ENCODE measurements at regions not wholly inside any gene's neighbourhood (a gene's known extent, or its start where the extent isn't known, plus 50 kb on each side); places are given as distances from the start of the nearest gene placed in this dataset.

DNA sequence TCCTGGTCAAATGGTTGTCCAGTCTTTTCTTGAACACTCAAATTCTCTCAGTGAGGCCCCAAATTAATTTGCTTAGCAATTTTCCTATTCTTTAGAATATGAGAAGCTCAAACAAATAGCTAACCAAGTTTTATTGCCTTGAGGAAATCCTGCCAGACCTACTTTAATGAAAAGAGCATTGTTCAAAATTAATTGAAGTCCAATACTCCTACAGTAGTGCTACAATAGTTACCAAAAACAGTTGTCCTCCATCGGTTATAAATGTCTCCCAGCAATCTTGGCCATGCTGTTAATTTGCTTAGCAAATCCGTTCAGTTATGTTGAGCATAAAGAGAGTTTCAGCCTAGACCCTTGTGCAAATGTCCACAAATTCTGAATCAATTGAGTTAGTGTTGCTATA, 112.9 kb downstream of the MAB21L3 start:
- Histone ChIP-seq H3K9me2 (replicated peaks; ENCODE audit: insufficient read depth, low read length) (no peaks in the 10 kb centered on the region), H3K9me3 (replicated peaks; ENCODE audit: insufficient read depth, low read length) (no peaks in the 10 kb centered on the region), H4K20me1 (ENCODE audit: insufficient read depth, low read length) (no peaks in the 10 kb centered on the region), H3K4me1 (ENCODE audit: low read length) (no peaks in the 10 kb centered on the region), H3K36me3 (replicated peaks; ENCODE audit: insufficient read depth, low read length) (no peaks in the 10 kb centered on the region), H3F3A (ENCODE audit: insufficient read depth, low read length) (no peaks in the 10 kb centered on the region), H3K4me2 (ENCODE audit: low read depth, low read length) (no peak overlapping the region), H3K27ac (ENCODE audit: low read length) (no peak overlapping the region), H2AFZ (ENCODE audit: low read length) (no peak overlapping the region), H3K27me3 (replicated peaks; ENCODE audit: insufficient read depth, low read length) (no peaks in the 10 kb centered on the region), H3K79me2 (ENCODE audit: low read length) (no peaks in the 10 kb centered on the region), H3K9ac (ENCODE audit: low read length) (no peak overlapping the region), H3K4me3 (ENCODE audit: low read length) (no peak overlapping the region)
- no peak for DNase-seq
- no peak for TF ChIP-seq EZH2phosphoT487 (IDR thresholded peaks at IDR 0.05; ENCODE audit: low read length)
- no peak for TF ChIP-seq EZH2 (optimal IDR thresholded peaks at IDR 0.05; ENCODE audit: low read depth, low read length)
- TF ChIP-seq CTCF (IDR thresholded peaks at IDR 0.05; ENCODE audit: low read length), result no peak

DNA sequence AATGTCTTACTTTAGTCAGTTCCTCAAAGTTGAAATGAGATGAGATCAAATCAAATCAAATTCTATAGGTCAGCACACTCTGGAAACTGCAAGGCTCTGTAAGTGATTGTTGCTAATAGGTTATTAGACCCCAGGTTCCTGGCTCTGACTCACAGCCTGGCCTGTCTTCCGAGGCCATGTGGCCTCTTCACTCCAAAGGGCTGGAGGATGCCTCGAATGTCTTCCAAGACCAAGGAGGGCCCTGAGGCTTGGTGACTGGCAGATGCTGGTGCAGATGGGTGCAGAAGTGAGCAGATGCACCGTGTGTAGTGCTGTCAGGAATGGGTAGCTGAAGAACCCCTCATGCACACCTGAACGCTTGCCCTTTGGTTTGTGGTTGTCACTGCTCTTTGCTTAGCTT, 113.4 kb downstream of the MAB21L3 start:
- H3K9me2 ChIP-seq (replicated peaks; ENCODE audit: insufficient read depth, low read length), result no peaks in the 10 kb centered on the region
- no peaks in the 10 kb centered on the region for H3K9me3 ChIP-seq (replicated peaks; ENCODE audit: insufficient read depth, low read length)
- H3K79me2 ChIP-seq (ENCODE audit: low read length), result no peaks in the 10 kb centered on the region
- no peak overlapping the region for H3K9ac ChIP-seq (ENCODE audit: low read length)
- TF ChIP-seq EZH2 (optimal IDR thresholded peaks at IDR 0.05; ENCODE audit: low read depth, low read length) (no peak), CTCF (IDR thresholded peaks at IDR 0.05; ENCODE audit: low read length) (no peak), EZH2phosphoT487 (IDR thresholded peaks at IDR 0.05; ENCODE audit: low read length) (no peak)
- no peaks in the 10 kb centered on the region for H3K27me3 ChIP-seq (replicated peaks; ENCODE audit: insufficient read depth, low read length)
- H3K36me3 ChIP-seq (replicated peaks; ENCODE audit: insufficient read depth, low read length), result no peaks in the 10 kb centered on the region
- no peak overlapping the region for H3K4me2 ChIP-seq (ENCODE audit: low read depth, low read length)
- no peaks in the 10 kb centered on the region for H3F3A ChIP-seq (ENCODE audit: insufficient read depth, low read length)
- DNase-seq, result no peak
- no peaks in the 10 kb centered on the region for H3K4me1 ChIP-seq (ENCODE audit: low read length)
- H2AFZ ChIP-seq (ENCODE audit: low read length), result no peak overlapping the region
- no peak overlapping the region for H3K27ac ChIP-seq (ENCODE audit: low read length)
- H3K4me3 ChIP-seq (ENCODE audit: low read length), result no peak overlapping the region
- no peaks in the 10 kb centered on the region for H4K20me1 ChIP-seq (ENCODE audit: insufficient read depth, low read length)

DNA sequence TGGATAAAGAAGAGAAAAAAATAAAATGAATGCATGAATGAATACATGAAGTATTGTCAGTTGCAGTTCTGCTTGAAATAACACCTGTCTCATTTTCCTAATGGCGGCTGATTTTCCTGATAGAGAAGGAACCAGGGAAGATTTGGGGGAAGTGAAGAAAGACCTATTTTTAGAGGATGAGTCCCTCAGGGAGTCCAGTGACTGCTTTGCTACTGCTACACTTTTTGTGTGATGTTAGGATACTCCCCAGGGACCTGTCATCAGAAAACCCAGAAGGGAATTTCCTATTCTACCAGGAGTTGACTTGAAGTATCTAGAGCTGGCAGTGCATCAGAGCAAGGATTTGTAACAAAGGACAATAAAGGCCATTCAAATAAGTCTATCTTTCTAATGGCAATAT, 114.8 kb downstream of the MAB21L3 start:
- no peak for DNase-seq
- Histone ChIP-seq H3K9me3 (replicated peaks; ENCODE audit: insufficient read depth, low read length) (no peaks in the 10 kb centered on the region), H3K27ac (ENCODE audit: low read length) (no peak overlapping the region)

More for the DNA sequence above, 114.8 kb downstream of the MAB21L3 start:
- TF ChIP-seq EZH2phosphoT487 (IDR thresholded peaks at IDR 0.05; ENCODE audit: low read length) (no peak), EZH2 (optimal IDR thresholded peaks at IDR 0.05; ENCODE audit: low read depth, low read length) (no peak), CTCF (IDR thresholded peaks at IDR 0.05; ENCODE audit: low read length) (no peak)
- no peaks in the 10 kb centered on the region for H4K20me1 ChIP-seq (ENCODE audit: insufficient read depth, low read length)
- no peaks in the 10 kb centered on the region for H3K4me1 ChIP-seq (ENCODE audit: low read length)
- H3K9ac ChIP-seq (ENCODE audit: low read length), result no peak overlapping the region
- H3K9me2 ChIP-seq (replicated peaks; ENCODE audit: insufficient read depth, low read length), result no peaks in the 10 kb centered on the region
- H3K4me2 ChIP-seq (ENCODE audit: low read depth, low read length), result no peak overlapping the region
- no peak overlapping the region for H3K4me3 ChIP-seq (ENCODE audit: low read length)
- H2AFZ ChIP-seq (ENCODE audit: low read length), result no peak overlapping the region
- no peaks in the 10 kb centered on the region for H3F3A ChIP-seq (ENCODE audit: insufficient read depth, low read length)
- H3K36me3 ChIP-seq (replicated peaks; ENCODE audit: insufficient read depth, low read length), result no peaks in the 10 kb centered on the region
- H3K27me3 ChIP-seq (replicated peaks; ENCODE audit: insufficient read depth, low read length), result no peaks in the 10 kb centered on the region
- H3K79me2 ChIP-seq (ENCODE audit: low read length), result no peaks in the 10 kb centered on the region
